SU-DHL-6 (cell line): ENCODE measurements at regions not wholly inside any gene's neighbourhood (a gene's known extent, or its start where the extent isn't known, plus 50 kb on each side); places are given as distances from the start of the nearest gene placed in this dataset.

ENCODE experiments used
- CTCF ChIP-seq: fragments of 200-600 bp; sonication (generic); IDR thresholded peaks from one replicate; pipeline ENCODE4 v1.5.1; 2017; ENCODE audit warnings: antibody characterized with exemption, mild to moderate bottlenecking, low read length, moderate library complexity; ENCODE audit not compliant: insufficient read depth, poor library complexity, severe bottlenecking
- EZH2phosphoT487 ChIP-seq: fragments of 200-600 bp; sonication (generic), shearing (Covaris generic); conservative IDR thresholded peaks from 2 replicates; pipeline ENCODE4 v1.6.1; 2018; ENCODE audit warnings: mild to moderate bottlenecking, antibody characterized with exemption, low read length, moderate library complexity, mixed read lengths

- TF ChIP-seq CTCF = no peak
- TF ChIP-seq EZH2phosphoT487 = no peak
Measured at GRCh38 chr12:87661786-87662377, 367.3 kb downstream of the C12orf50 start.
